NT2/D1 (cell line): ENCODE measurements at regions not wholly inside any gene's neighbourhood (a gene's known extent, or its start where the extent isn't known, plus 50 kb on each side); places are given as distances from the start of the nearest gene placed in this dataset.

Source experiments
- DNase-seq: peaks from one replicate; pipeline ENCODE4 v3.0.0-alpha.2; 2011; ENCODE audit warnings: low read depth, low spot score
- H3K27me3 ChIP-seq: 2 replicates; pipeline ENCODE4 v1.6.0; 2011; ENCODE audit warnings: mild to moderate bottlenecking; ENCODE audit not compliant: insufficient read length, insufficient read depth
- H3K36me3 ChIP-seq: 2 replicates; pipeline ENCODE4 v1.6.1; 2011; ENCODE audit warnings: mild to moderate bottlenecking, low read length, mixed read lengths; ENCODE audit not compliant: insufficient read depth, insufficient read length
- H3K4me1 ChIP-seq: 2 replicates; pipeline ENCODE4 v1.5.1; 2011; ENCODE audit not compliant: insufficient read depth, insufficient read length
- H3K4me3 ChIP-seq: 2 replicates; pipeline ENCODE4 v1.5.1; 2011; ENCODE audit warnings: low read depth; ENCODE audit not compliant: insufficient read length
- H3K9ac ChIP-seq: 2 replicates; pipeline ENCODE4 v1.6.0; 2011; ENCODE audit warnings: low read depth; ENCODE audit not compliant: insufficient read length
- H3K9me3 ChIP-seq: 2 replicates; pipeline ENCODE4 v1.5.1; 2011; ENCODE audit warnings: mild to moderate bottlenecking, low read length; ENCODE audit not compliant: insufficient read depth
- SUZ12 ChIP-seq: IDR thresholded peaks from 2 replicates; pipeline ENCODE4 v1.6.1; 2011; ENCODE audit not compliant: insufficient read length, insufficient read depth; ENCODE audit errors: extremely low read depth
- YY1 ChIP-seq: IDR thresholded peaks from 2 replicates; pipeline ENCODE4 v1.6.1; 2011; ENCODE audit not compliant: insufficient read length, insufficient read depth
- ZNF274 ChIP-seq: IDR thresholded peaks from 2 replicates; pipeline ENCODE4 v1.6.1; 2011; ENCODE audit warnings: mild to moderate bottlenecking, low read depth, low read length

- Histone ChIP-seq H3K4me3 (no peak overlapping the region), H3K36me3 (no peaks in the 10 kb centered on the region), H3K9ac (no peak overlapping the region), H3K4me1 (no peaks in the 10 kb centered on the region), H3K27me3 (no peaks in the 10 kb centered on the region), H3K9me3 (no peaks in the 10 kb centered on the region)
- no peak for TF ChIP-seq ZNF274
- no peak for TF ChIP-seq SUZ12
- no peak for TF ChIP-seq YY1
- no peak for DNase-seq
Measured at GRCh38 chr3:107992976-107993684, 97.7 kb downstream of the CD47 start.

- H3K27me3 ChIP-seq = no peaks in the 10 kb centered on the region
- H3K4me1 ChIP-seq = no peaks in the 10 kb centered on the region
- H3K9me3 ChIP-seq = no peaks in the 10 kb centered on the region
- H3K36me3 ChIP-seq = no peaks in the 10 kb centered on the region
- no peak overlapping the region for H3K9ac ChIP-seq
- H3K4me3 ChIP-seq = no peak overlapping the region
- TF ChIP-seq ZNF274 = no peak
- TF ChIP-seq SUZ12 = no peak
- no peak for TF ChIP-seq YY1
- DNase-seq = no peak
Measured at GRCh38 chr3:107990926-107991325, 99.9 kb downstream of the CD47 start.

GRCh38 chr3:107990433-107990832, 100.4 kb downstream of the CD47 start:
- H3K4me1 ChIP-seq = no peaks in the 10 kb centered on the region
- TF ChIP-seq YY1 (no peak), ZNF274 (no peak), SUZ12 (no peak)

GRCh38 chr3:107989661-107990060, 101.2 kb downstream of the CD47 start:
- TF ChIP-seq YY1 (no peak), SUZ12 (no peak), ZNF274 (no peak)
- no peak for DNase-seq
- no peaks in the 10 kb centered on the region for H3K27me3 ChIP-seq
- H3K9me3 ChIP-seq = no peaks in the 10 kb centered on the region
- H3K36me3 ChIP-seq = no peaks in the 10 kb centered on the region
- no peaks in the 10 kb centered on the region for H3K4me1 ChIP-seq
- H3K4me3 ChIP-seq = no peak overlapping the region
- no peak overlapping the region for H3K9ac ChIP-seq

More at GRCh38 chr3:107990433-107990832, 100.4 kb downstream of the CD47 start:
- Histone ChIP-seq H3K9ac (no peak overlapping the region), H3K4me3 (no peak overlapping the region), H3K27me3 (no peaks in the 10 kb centered on the region), H3K36me3 (no peaks in the 10 kb centered on the region), H3K9me3 (no peaks in the 10 kb centered on the region)
- no peak for DNase-seq

- H3K4me3 ChIP-seq = no peak overlapping the region
- TF ChIP-seq SUZ12 = no peak
- TF ChIP-seq YY1 = no peak
- TF ChIP-seq ZNF274 = no peak
- no peaks in the 10 kb centered on the region for H3K4me1 ChIP-seq
- H3K27me3 ChIP-seq = no peaks in the 10 kb centered on the region
- H3K9me3 ChIP-seq = no peaks in the 10 kb centered on the region
- no peak overlapping the region for H3K9ac ChIP-seq
- no peaks in the 10 kb centered on the region for H3K36me3 ChIP-seq
- DNase-seq = no peak
Measured at GRCh38 chr3:107988460-107989175, 102.2 kb downstream of the CD47 start.

- H3K36me3 ChIP-seq = no peaks in the 10 kb centered on the region
- H3K9me3 ChIP-seq = no peaks in the 10 kb centered on the region
- H3K4me1 ChIP-seq = no peaks in the 10 kb centered on the region
- DNase-seq = no peak
- TF ChIP-seq SUZ12 (no peak), YY1 (no peak), ZNF274 (no peak)
- H3K27me3 ChIP-seq = no peaks in the 10 kb centered on the region
- no peak overlapping the region for H3K4me3 ChIP-seq
- no peak overlapping the region for H3K9ac ChIP-seq
Measured at GRCh38 chr3:107987036-107987939, 103.5 kb downstream of the CD47 start.
